HG03460 (cell line): ENCODE measurements at regions not wholly inside any gene's neighbourhood (a gene's known extent, or its start where the extent isn't known, plus 50 kb on each side); places are given as distances from the start of the nearest gene placed in this dataset.
"Not testable (repeated sequence)": the region's sequence is repeated elsewhere in the genome, so short reads cannot be mapped to it uniquely, and the experiment has no call there.

Experiments
- ATAC-seq: cut with Tn5 transposase; IDR thresholded peaks from one replicate; pipeline ENCODE4 v1.9.1; 2021; ENCODE audit not compliant: unreplicated experiment

DNA sequence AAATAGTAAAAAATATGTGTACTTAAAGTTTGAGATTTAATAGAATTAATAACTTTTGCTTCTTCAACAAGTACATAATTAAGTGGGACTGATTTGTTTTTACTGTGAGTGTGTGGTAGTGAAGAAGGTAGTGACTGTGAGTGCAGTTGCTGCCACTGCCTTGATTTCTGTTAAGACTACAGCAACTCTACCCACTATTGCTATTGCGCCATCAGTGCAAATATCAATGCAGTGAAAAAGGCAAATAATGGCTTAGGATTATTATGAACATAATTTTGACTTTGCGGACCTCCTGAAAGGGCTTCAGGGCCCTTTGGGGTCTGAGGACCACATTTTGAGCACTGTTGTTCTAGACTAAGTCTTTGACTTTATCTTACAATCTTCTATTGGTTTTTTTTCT, 112.0 kb upstream of the PITX1 start:
- no peak for ATAC-seq

DNA sequence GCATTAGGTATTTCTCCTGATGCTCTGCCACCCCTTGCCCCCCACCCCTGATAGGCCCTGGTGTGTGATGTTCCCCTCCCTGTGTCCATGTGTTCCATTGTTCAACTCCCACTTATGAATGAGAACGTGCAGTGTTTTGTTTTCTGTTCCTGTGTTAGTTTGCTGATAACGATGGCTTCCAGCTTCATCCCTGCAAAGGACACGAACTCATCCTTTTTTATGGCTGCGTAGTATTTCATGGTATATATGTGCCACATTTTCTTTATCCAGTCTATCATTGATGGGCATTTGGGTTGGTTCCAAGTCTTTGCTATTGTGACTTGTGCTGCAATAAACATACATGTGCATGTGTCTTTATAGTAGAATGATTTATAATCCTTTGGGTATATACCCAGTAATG, 109.7 kb upstream of the PITX1 start:
- not testable (repeated sequence) for ATAC-seq

DNA sequence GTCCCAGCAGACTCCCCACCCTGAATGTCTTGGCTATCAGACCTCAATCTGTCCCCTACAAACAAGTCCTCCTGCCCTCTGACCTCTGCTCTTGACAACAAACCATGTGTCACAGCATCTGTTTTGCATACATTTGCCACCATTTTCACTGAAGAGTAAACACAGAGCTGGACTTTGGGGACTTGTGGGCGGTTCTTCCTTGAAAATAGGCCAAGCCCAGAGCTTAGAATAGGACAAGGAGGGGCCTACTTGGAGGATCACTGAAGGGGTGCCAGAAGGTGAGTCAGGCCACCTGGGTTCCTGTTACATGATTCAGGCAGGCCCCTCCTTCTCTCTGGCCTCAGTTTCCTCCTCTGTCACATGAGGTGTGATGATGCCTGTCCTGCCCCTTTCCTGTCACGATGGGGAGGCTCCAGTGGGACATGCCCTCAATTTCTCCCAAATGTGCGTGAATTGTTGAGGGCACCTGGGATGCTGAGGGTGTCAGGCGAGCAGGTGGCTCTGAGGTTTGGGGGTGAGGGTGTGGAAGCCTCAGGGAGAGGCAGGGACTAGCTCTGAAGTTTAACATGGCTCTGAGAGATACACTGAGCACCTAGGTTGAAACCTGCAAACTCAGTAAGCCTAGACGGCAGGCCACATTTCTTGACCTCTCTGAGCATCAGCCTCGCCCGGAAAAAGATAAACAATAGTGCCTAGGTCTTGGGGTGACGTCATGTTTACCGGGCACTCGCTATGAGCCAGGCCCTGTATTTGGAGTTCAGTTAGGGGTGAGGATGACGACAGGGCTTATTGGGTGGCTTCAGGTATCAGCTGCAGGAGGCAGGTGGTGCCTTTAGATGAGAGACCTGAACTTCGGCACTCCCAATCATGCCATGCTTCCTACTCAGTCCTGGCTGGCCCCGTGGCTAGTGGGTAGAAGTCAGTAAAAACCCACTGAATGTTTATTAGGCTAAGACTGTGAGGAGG, 107.6 kb upstream of the PITX1 start:
- no peak for ATAC-seq

DNA sequence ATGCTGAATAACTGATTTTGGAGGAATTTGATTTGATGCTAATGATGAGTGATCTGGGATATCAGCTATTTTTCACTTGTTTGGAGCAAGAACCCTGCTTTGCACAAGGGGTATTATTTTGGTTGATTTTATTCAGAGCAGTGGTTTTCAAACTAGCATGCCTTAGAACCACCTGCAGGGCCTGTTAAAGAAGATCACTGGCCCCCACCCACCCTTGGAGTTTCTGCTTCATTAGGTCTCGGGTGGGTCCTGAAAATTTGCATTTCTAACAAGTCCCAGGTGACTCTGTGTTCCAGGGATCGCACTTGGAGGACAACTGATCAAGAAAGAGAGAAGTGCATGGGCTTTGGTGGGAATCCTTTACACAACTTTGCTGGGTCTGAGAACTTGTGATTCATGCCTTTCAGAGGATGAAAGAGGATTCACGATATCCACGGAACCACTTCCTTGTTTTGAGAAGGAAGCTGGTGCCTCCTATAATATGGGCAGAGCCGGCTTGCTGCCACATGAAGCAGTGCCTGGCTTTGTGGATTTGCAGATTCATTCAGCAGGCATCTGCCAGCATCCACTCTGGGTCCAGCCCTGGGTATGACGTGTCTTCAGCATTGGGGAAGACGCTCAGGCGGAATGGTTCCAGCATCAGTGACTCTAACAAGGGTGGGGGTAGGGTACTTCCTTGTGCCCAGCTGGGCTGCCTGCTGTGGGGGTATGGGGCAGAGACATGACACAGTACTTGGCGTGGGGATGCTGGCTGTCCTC, 106.6 kb upstream of the PITX1 start:
- no peak for ATAC-seq

DNA sequence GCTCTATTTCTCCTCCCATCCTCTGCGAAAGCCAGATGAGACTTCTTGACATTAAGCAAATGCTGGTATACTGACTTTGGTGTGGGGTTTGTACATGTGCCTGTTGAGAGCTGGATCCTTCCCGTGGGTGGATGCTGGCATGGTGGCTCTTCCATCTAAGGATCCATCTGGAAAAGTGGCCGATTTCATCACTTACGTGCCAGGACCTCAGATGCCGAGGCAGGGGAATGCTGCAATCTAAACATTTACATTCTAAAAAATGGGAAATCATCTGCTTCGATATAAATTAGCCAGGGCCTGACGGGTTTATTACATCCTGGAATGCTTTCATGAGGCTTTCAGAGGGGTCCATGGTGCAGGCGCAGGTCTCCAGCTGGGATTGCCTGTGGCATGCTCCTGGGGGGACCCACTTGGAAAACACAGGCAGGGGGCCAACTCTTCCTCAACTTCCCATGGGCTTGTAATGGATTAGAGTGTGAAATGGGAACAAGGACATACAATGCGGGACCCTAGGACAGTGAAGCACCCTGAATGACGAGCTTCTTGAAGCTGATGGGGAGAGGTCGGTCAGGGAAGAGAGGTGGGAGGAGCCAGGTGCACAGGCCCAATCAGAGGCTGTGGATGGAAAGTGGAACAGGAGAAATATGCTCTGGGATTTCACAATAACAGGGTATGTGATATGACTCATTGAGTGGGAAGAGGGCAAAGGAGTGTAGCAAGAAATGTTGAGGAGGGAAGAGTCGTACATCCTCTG, 105.5 kb upstream of the PITX1 start:
- no peak for ATAC-seq

DNA sequence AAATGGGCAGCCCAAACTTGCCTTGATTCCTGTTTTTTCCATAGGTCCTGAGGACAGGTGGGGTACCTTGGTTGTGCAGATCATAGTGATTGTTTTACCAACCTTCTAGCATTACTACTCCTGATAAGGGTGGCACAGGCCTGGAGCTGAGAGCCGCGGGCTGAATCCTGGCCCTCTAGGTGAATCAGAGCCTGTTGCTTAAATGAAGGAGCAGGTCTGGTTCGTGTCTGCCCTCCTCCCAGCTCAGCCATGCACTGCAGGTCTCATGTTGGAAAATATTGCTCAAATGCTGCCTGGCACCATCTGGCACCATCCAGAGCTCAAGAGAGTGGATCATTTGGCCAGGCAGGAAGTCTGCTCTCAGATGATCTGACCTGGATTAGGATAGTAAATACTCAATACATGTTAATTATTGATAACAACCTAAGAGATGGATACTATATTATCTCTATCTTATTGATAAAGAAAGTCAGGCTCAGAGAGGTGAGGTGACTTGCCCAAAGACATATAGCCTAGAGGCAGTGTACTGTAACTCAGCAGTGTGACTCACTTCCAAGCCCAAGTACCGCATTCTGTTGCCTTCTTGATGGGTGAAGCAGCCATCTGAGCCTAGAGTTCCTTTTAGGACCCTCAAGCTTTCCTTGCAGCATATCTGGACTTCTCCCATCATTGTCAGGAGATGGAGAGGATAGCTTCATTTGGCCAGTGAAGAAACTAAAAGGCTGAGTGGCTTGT, 104.3 kb upstream of the PITX1 start:
- no peak for ATAC-seq

DNA sequence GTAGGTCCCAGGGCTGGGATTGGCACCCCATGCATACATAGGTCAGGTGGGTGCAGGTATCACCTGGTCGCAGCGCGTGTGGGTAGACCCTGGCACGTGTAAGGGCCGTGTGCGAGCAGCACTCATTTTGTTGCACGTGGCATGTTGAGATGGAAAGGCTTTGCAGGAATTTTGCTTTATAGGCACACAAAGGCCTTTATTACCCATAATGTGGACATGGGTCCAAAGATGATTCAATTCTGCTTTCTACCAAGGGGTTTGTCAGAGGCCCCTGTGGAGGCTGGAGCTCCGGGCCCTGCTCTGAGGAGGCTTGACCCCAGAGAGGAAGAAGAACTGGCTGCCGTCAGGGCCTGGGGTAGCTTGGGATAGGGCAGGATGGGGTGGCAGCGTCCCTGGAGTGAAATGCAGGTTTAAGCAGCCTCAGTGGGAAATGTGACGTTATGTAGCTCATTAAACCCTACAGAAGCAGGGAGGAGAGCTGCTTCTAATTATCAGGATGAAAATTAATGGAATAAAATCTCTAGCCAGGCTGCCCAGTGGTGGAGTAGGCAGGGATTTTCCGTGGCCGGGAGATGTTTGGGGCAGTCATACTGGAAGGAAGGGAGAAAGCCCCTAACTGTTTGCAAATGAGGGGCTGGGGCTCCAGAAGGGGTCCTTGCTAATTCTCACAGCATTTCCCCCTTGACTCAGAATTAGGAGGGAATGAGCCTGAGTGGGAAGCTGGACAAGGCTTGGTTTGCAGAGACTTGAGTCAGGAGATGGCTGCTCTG, 103.3 kb upstream of the PITX1 start:
- no peak for ATAC-seq

DNA sequence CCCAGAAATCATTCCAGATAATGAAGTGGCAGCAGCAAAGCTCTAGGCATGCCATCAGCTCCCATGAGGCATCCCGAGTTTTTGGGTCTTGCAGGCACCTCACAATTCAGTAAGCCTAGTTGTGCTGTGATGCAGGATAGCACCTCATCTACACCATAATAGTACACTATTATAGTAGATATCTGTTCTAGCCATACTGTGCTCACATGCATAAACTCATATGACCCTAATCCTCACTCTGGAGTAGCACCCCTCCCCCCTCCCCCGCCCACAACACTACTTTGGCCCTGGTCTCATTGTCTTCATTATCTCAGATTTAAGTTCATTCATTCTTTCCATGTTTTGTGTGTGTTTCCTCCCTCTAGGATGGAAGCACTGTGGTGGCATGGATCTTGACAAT, 102.5 kb upstream of the PITX1 start:
- ATAC-seq, result no peak

DNA sequence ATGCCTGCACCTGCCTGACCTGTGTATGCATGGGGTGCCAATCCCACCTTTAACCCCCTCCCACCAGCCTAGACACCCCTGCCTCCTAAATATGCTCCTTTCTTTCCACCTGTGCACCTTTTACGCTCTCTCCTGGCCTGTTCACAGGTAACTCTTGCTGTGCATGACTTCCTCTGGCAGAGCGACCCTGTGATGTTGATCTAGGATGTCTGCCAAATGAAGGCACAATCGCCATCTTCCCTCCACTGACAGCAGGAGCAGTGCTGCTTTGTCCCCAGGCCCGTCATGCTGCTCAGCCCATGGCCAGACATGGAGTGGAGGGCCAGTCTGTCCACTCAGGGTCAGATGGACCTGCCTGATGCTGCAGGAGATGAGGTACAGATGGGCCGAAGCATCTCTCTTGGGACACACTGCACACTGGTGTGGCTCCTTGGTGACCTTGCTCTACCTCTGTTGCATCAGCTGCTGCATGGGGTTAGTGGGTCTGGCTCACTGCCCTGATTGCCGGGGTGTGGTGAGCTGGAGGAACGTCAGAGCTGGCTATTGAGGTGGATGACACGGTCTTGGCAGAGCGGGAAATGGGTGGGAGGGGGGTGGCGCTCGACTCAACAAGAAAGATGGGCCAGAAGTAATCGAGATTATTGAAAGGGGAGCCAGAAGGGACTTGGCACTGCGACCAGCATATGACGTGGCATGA, 101.7 kb upstream of the PITX1 start:
- ATAC-seq, result no peak

DNA sequence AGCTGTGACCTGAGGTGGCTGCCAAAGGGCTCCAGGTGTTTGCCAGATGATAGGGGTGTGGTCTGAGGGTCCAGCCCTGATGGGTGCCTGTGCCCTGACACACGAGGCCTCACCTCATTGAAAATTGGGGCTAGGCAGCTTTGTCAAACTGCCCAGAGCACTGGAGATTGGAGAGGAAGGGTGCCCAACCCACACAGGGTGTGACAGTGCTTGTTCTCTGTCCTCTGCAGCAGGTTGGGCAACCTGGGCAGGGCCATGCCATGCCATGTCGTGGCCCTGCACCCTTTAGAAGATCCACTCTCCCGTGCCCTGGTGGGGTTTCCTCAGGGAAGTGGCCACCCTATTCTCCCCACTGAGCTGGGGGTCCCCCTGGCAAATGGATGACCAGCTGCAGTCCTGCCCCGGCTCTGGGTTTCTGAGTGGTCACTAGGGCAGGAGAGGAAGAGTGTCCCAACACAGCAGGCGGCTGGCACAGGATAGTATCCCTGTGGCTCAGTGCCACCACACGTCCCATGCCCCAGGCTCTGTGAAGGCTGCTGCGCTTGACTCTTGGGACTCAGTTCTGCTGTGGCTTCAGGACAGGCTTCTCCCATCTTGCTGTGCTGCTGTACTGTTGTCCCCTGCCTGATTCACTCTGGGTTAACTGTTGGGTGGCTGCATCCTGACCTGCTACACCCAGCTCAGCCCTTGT, 100.8 kb upstream of the PITX1 start:
- no peak for ATAC-seq

DNA sequence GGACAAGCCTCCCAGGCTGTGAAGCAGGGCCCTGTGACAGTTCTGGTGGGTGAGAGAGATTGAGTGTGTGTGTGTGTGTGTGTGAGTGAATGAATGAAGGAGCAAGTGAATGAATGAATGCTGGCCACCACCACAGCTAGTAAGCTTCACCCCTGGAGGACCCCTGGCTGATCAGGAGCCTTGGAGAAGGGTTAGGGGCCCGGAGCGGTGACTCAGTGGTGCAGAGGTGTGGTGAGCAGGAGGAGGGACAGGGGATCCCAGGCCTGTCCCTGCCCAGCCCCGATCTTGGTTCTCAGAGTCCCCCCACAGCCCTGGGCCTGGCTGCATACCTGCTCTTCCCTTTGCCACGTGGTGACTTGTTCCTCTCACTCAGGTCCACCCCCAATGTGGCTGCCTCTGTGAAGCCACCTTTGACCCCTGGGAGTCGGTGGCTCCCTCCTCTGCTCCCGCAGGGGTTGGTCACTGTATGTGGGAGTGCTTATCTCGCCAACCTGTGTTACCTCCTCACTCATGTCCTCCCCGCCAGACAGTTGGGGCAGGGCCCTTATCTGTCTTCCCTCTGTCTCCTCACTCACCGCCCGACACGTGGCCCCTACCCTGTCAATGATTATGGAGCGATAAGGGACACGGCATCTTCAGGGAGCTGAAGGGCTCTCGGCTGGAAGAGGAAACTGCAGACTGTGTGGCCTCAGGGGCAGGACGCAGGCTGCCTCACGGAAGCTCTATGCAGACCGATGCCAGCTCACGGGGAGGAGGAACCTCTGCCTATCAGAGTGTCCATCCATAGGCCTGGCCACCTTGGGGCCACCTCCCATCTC, 99.9 kb upstream of the PITX1 start:
- no peak for ATAC-seq

DNA sequence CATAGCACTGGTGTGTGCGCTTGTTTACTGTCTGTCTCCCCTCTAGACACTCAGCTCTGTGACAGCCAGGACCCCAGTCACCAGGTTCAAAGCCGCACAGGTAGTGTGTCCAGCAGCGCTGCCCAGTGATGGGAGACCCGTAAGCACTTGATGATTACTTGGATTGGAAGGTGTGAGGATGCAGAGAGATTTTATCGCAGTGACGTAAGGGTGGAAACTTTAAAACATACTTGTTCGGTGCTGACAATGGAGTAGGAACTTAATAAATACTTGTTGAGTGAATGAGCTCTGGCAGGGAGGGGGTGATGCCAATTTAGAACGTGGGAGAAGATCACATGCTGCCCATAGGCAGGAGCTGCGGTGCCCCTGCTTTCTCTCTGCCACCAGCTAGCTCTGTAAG, 99.2 kb upstream of the PITX1 start:
- no peak for ATAC-seq

DNA sequence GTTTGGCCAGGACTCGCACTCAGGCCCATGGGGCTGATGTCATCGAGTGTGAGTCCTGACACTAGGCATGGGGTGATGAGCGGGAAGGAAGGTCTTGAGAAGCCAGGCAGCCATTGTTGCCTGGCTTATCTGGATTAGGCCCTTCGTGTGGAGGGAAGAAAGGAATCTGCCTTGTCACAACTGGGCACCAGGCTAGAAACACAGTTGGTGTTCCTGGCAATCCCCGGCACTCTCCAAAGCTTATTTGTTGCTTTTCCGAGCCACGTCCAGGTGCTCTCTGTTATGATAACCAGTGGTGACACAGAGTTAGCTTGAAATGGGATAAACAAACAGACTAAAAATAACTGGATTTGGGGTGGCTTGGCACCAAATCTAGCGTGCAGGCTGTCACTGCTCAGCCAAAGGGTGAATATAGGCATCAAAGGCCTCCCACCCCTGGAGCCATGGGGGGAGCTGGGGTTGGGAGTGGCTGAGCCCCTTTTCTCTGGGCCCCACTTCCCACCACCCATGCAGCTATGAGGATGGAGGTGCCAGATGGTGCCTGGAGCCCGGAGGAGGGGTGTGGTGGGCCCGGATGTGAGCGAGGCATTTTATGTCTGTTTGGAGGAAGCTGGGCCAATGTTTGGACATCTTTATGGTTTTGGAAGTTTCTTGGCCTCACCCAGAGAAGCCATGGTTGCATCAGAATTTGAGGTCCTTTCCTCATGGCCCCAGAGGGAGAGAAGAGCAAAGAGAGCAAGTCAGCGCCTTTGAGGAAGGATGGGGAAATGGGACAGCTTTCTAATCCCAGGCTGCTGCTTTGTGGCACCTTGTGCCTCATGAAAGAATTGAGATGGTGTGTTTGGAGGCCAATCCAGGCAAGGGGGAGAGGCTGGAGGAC, 98.0 kb upstream of the PITX1 start:
- no peak for ATAC-seq

DNA sequence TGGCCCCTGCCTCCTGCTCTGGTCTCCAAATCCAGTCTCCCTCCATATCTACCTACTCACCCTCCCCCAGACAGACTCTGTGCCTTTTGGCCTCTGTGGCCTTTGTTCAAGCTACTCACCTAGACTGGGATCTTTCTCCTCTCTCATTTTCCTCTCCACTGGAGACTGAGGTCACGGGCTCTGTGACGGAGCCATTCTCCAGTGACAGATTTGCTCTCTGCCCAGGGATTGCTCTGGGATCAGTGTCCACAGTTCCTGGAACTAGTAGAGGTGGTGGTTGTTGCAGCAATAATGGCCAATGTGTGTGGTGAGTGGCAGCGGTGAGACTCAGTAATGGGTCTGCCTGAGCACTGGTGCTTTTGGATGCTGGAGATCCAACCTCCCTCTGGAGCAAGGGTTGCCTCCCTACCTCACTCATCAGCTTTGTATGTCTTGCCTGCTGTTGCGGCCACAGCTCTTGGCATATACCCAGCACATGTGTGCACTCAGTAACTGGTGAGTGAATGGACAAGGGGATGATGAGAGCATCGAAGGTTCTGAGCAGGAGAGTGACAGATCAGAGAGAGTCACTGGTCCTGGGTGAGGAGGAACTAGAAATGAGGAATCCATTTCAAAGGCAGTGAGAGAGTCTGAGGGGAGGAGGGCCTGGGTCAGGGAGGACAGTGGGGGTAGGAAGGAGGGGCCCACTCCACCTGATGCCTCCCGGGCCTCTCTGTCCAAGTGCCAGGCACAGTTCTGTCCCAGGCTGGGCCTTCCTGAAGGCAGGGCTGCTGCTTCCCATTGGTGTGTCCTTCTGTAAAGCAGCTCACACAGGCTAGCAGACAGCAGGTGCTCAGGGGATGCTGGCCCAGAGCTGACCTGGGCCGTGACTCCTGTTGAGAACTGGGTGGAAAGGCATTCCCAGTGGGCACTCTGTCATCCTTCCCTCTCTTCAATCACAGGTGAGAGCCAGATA, 96.5 kb upstream of the PITX1 start:
- no peak for ATAC-seq

DNA sequence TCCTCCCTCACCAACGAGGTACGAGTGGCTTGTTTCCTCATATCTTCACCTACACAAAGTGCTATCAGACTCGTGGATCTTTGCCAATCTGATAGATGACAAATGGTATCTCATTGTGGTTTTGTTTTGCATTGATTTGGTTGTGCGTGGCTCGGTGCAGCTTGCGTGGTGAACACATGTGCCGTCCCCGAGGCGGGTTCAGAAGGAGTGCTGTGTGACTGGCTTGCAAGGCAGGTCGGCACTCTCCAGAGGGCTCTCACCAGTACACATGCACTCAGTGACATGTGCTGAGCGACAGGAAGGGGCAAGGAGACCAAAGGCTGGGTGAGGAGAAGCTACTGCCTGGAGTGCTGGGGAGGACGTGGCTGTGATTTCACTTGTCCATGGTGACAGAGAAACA, 95.3 kb upstream of the PITX1 start:
- ATAC-seq, result no peak

DNA sequence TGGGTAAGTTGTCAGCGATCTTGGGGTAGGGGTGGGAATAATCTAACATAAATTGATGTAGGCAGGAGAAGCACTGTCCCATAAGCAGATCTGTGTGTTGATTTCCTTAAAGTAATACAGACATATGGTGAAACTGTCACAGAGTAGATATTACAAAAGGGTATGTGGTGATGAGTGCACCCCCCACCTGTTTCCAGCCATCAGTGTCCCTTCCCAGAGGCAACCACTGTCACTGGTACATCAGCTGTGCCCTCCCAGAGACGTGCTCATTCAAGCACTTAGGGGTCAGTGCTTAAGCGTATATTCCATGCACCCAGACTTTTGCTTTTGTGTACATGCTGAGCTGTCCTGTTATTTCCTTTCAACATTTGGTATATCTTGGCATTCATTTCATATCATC, 94.3 kb upstream of the PITX1 start:
- ATAC-seq, result no peak
